Dermis blood vessel endothelial cell (primary cell): ENCODE measurements at regions not wholly inside any gene's neighbourhood (a gene's known extent, or its start where the extent isn't known, plus 50 kb on each side); places are given as distances from the start of the nearest gene placed in this dataset.
"Not testable (repeated sequence)": the region's sequence is repeated elsewhere in the genome, so short reads cannot be mapped to it uniquely, and the experiment has no call there.

Experiments
- DNase-seq: peaks from one replicate; pipeline ENCODE4 v3.0.0; 2010

GRCh38 chr16:77488652-77489051 lies 53.8 kb upstream of the ADAMTS18 start:
- DNase-seq, result no peak

GRCh38 chr16:77491091-77491490 lies 56.3 kb upstream of the ADAMTS18 start:
- DNase-seq, result no peak

GRCh38 chr16:77496934-77497333 lies 62.1 kb upstream of the ADAMTS18 start:
- peak; percentile 6 for DNase-seq

GRCh38 chr16:77499373-77500285 lies 64.8 kb upstream of the ADAMTS18 start:
- peak; percentile 92 for DNase-seq

- no peak for DNase-seq
Measured at GRCh38 chr16:77500286-77500598, 65.4 kb upstream of the ADAMTS18 start.

- DNase-seq, result peak; percentile 8
Measured at GRCh38 chr16:77500934-77501664, 66.3 kb upstream of the ADAMTS18 start.

- DNase-seq, result no peak
Measured at GRCh38 chr16:77502448-77502847, 67.6 kb upstream of the ADAMTS18 start.

- not testable (repeated sequence) for DNase-seq
Measured at GRCh38 chr16:77506492-77506891, 71.7 kb upstream of the ADAMTS18 start.

- DNase-seq, result no peak
Measured at GRCh38 chr16:77509051-77509450, 74.2 kb upstream of the ADAMTS18 start.

- no peak for DNase-seq
Measured at GRCh38 chr16:77509796-77510195, 75.0 kb upstream of the ADAMTS18 start.

- DNase-seq, result no peak
Measured at GRCh38 chr16:77511053-77511452, 76.2 kb upstream of the ADAMTS18 start.

- no peak for DNase-seq
Measured at GRCh38 chr16:77514500-77515220, 79.8 kb upstream of the ADAMTS18 start.

GRCh38 chr16:77525226-77525625 lies 90.4 kb upstream of the ADAMTS18 start:
- DNase-seq, result not testable (repeated sequence)

GRCh38 chr16:77531752-77532151 lies 96.9 kb upstream of the ADAMTS18 start:
- DNase-seq, result peak; percentile 77

GRCh38 chr16:77536809-77537208 lies 102.0 kb upstream of the ADAMTS18 start:
- DNase-seq, result no peak

- DNase-seq, result no peak
Measured at GRCh38 chr16:77539421-77540034, 104.7 kb upstream of the ADAMTS18 start.

GRCh38 chr16:77540646-77541045 lies 105.8 kb upstream of the ADAMTS18 start:
- DNase-seq, result peak; percentile 17

- DNase-seq, result no peak
Measured at GRCh38 chr16:77541165-77541564, 106.3 kb upstream of the ADAMTS18 start.

- no peak for DNase-seq
Measured at GRCh38 chr16:77548151-77548550, 113.3 kb upstream of the ADAMTS18 start.

- no peak for DNase-seq
Measured at GRCh38 chr16:77548766-77549165, 113.9 kb upstream of the ADAMTS18 start.

- peak; percentile 17 for DNase-seq
Measured at GRCh38 chr16:77549876-77550275, 115.0 kb upstream of the ADAMTS18 start.

GRCh38 chr16:77551357-77551756 lies 116.5 kb upstream of the ADAMTS18 start:
- no peak for DNase-seq

- DNase-seq, result no peak
Measured at GRCh38 chr16:77553130-77553529, 118.3 kb upstream of the ADAMTS18 start.
